AG09319 (cell line): ENCODE measurements at regions not wholly inside any gene's neighbourhood (a gene's known extent, or its start where the extent isn't known, plus 50 kb on each side); places are given as distances from the start of the nearest gene placed in this dataset.

Experiments
- DNase-seq: peaks from one replicate; pipeline ENCODE4 v3.0.0-alpha.2; 2010; ENCODE audit warnings: low read depth; ENCODE audit errors: extremely low read depth
- CTCF ChIP-seq: IDR thresholded peaks from 2 replicates; pipeline ENCODE4 v1.5.1; 2011; ENCODE audit warnings: low read depth, mild to moderate bottlenecking, inconsistent platforms, low read length, moderate library complexity

- TF ChIP-seq CTCF = no peak
- no peak for DNase-seq
These were observed 135.8 kb upstream of the GPC1 start for GRCh38 chr2:240299710-240300068.

- DNase-seq = no peak
- TF ChIP-seq CTCF = no peak
These were observed 135.1 kb upstream of the GPC1 start for GRCh38 chr2:240300261-240300821.

GRCh38 chr2:240300840-240301239 is 134.6 kb upstream of the GPC1 start:
- TF ChIP-seq CTCF = no peak
- no peak for DNase-seq

- no peak for TF ChIP-seq CTCF
- no peak for DNase-seq
These were observed 134.1 kb upstream of the GPC1 start for GRCh38 chr2:240301256-240301795.

GRCh38 chr2:240302041-240302440 is 133.4 kb upstream of the GPC1 start:
- no peak for TF ChIP-seq CTCF
- no peak for DNase-seq

- DNase-seq = no peak
- no peak; the same call in 1 of the 2 replicates for TF ChIP-seq CTCF
These were observed 132.4 kb upstream of the GPC1 start for GRCh38 chr2:240302933-240303595.

GRCh38 chr2:240303896-240304745 is 131.3 kb upstream of the GPC1 start:
- DNase-seq = no peak
- TF ChIP-seq CTCF = no peak
